Upper lobe of left lung (tissue), 4 donors: ENCODE measurements at regions not wholly inside any gene's neighbourhood (a gene's known extent, or its start where the extent isn't known, plus 50 kb on each side); places are given as distances from the start of the nearest gene placed in this dataset.

Experiments
- CTCF ChIP-seq, 6 experiments: fragments of 450-650 bp in 4 of 6; fragments of 200-600 bp in 2 of 6; sonication (generic) in 2 of 6; IDR thresholded peaks; one replicate each; pipeline ENCODE4 v1.5.1; 2016 to 2019; ENCODE audit warnings: antibody characterized with exemption in 6 of 6
- POLR2AphosphoS5 ChIP-seq, 2 donors: sonication (generic); formaldehyde crosslinking; IDR thresholded peaks; one replicate each; pipeline ENCODE4 v1.5.1; 2017; ENCODE audit warnings: antibody characterized with exemption in 2 of 2

GRCh38 chr2:120659275-120659977 lies 76.2 kb upstream of the GLI2 start:
- no peak for TF ChIP-seq CTCF (IDR thresholded peaks at IDR 0.05)
- no peak for TF ChIP-seq POLR2AphosphoS5 (IDR thresholded peaks at IDR 0.05)
